GM12865 (cell line): ENCODE measurements at regions not wholly inside any gene's neighbourhood (a gene's known extent, or its start where the extent isn't known, plus 50 kb on each side); places are given as distances from the start of the nearest gene placed in this dataset.

Experiments used
- DNase-seq: peaks from one replicate; pipeline ENCODE4 v3.0.0; 2010; ENCODE audit warnings: low read depth
- H3K4me3 ChIP-seq: 2 replicates; pipeline ENCODE4 v1.5.1; 2011; ENCODE audit warnings: mild to moderate bottlenecking, low read depth, low read length, control low read depth
- CTCF ChIP-seq: IDR thresholded peaks from 2 replicates; pipeline ENCODE4 v1.5.1; 2011; ENCODE audit warnings: low read length, control low read depth, low read depth, inconsistent platforms; ENCODE audit not compliant: insufficient read depth; ENCODE audit errors: missing control alignments

GRCh38 chr7:36044101-36044892 lies 108.8 kb upstream of the EEPD1 start:
- DNase-seq, result no peak
- no peak for TF ChIP-seq CTCF
- no peak overlapping the region for H3K4me3 ChIP-seq

GRCh38 chr7:36045326-36045725 lies 107.7 kb upstream of the EEPD1 start:
- no peak for DNase-seq
- no peak overlapping the region for H3K4me3 ChIP-seq
- TF ChIP-seq CTCF, result no peak

- no peak for TF ChIP-seq CTCF
- no peak overlapping the region for H3K4me3 ChIP-seq
- DNase-seq, result no peak
Measured at GRCh38 chr7:36045830-36046341, 107.2 kb upstream of the EEPD1 start.

- H3K4me3 ChIP-seq, result no peak overlapping the region
- DNase-seq, result no peak
- TF ChIP-seq CTCF, result peak; percentile 33
Measured at GRCh38 chr7:36047091-36047658, 105.9 kb upstream of the EEPD1 start.

- TF ChIP-seq CTCF, result no peak
- no peak overlapping the region for H3K4me3 ChIP-seq
- no peak for DNase-seq
Measured at GRCh38 chr7:36048141-36048901, 104.7 kb upstream of the EEPD1 start.

GRCh38 chr7:36048902-36049240 lies 104.2 kb upstream of the EEPD1 start:
- TF ChIP-seq CTCF, result no peak
- no peak overlapping the region for H3K4me3 ChIP-seq
- DNase-seq, result peak; percentile 26
